B cell (primary cell): ENCODE measurements at regions not wholly inside any gene's neighbourhood (a gene's known extent, or its start where the extent isn't known, plus 50 kb on each side); places are given as distances from the start of the nearest gene placed in this dataset.

Experiments used
- ATAC-seq: fragments of 200-7000 bp; cut with Tn5 transposase; one replicate; pipeline ENCODE4 v1.10.0; 2021; ENCODE audit warnings: low read depth, mild to moderate bottlenecking, moderate number of reproducible peaks, moderate library complexity
- CTCF ChIA-PET: fragments of 350-600 bp; sonication (Branson Sonifier 250); formaldehyde crosslinking; loops from one replicate; lab custom pipeline; 2021; ENCODE audit warnings: antibody characterized with exemption, inconsistent platforms; lab: Charles Lee
- POLR2A ChIA-PET: fragments of 350-600 bp; sonication (Branson Sonifier 250); formaldehyde crosslinking; loops from one replicate; lab custom pipeline; 2021; ENCODE audit warnings: antibody characterized with exemption; lab: Charles Lee
- DNase-seq: peaks from one replicate; pipeline ENCODE4 v3.0.0; 2013
- H2AFZ ChIP-seq: 2 replicates; pipeline ENCODE4 v1.6.1; 2012; ENCODE audit warnings: mild to moderate bottlenecking, low read depth, low read length; ENCODE audit not compliant: insufficient read depth, poor library complexity, severe bottlenecking
- H3K27ac ChIP-seq, 2 donors: 1 replicate in 1 of 2; 2 replicates in 1 of 2; pipeline ENCODE4 v1.5.1; 2012 to 2013; ENCODE audit warnings: low read length in 2 of 2, mild to moderate bottlenecking in 2 of 2, moderate library complexity in 1 of 2
- H3K27me3 ChIP-seq, 4 experiments: fragments of 200-600 bp in 1 of 4; sonication (generic) in 1 of 4; replicated peaks in 1 of 4; 1 replicate in 2 of 4; 2 replicates in 2 of 4; pipeline versions ENCODE4 v1.6.1 to v1.7.0; 2013 to 2016; ENCODE audit warnings: low read length in 3 of 4, mild to moderate bottlenecking in 2 of 4, mixed read lengths in 1 of 4, moderate library complexity in 1 of 4; ENCODE audit not compliant: insufficient read depth in 4 of 4, control insufficient read depth in 3 of 4; ENCODE audit errors: control extremely low read depth in 1 of 4
- H3K36me3 ChIP-seq, 2 experiments: replicated peaks in 1 of 2; 1 replicate in 1 of 2; 2 replicates in 1 of 2; pipeline versions ENCODE4 v1.6.1 to v1.7.1; 2013; ENCODE audit warnings: low read length in 1 of 2; ENCODE audit not compliant: insufficient read depth in 2 of 2, control insufficient read depth in 1 of 2; ENCODE audit errors: control extremely low read depth in 1 of 2, extremely low read depth in 1 of 2
- H3K4me1 ChIP-seq, 2 donors: fragments of 200-600 bp in 1 of 2; sonication (generic) in 1 of 2; 1 replicate in 1 of 2; 2 replicates in 1 of 2; pipeline versions ENCODE4 v1.5.1 to v1.6.1; 2013 to 2017; ENCODE audit warnings: low read length in 2 of 2; ENCODE audit not compliant: control insufficient read depth in 2 of 2, insufficient read depth in 2 of 2
- H3K4me2 ChIP-seq: replicated peaks from 2 replicates; pipeline ENCODE3; 2012; ENCODE audit warnings: mild to moderate bottlenecking, low read depth, low read length; ENCODE audit not compliant: poor library complexity, severe bottlenecking
- H3K4me3 ChIP-seq, 5 experiments: fragments of 200-600 bp in 1 of 5; sonication (generic) in 1 of 5; 1 replicate in 3 of 5; 2 replicates in 2 of 5; pipeline versions ENCODE4 v1.5.1 to v1.7.0; 2011 to 2016; ENCODE audit warnings: low read length in 4 of 5, mild to moderate bottlenecking in 4 of 5, low read depth in 2 of 5, control low read depth in 1 of 5, moderate library complexity in 1 of 5; ENCODE audit not compliant: insufficient read depth in 1 of 5; ENCODE audit errors: control extremely low read depth in 1 of 5, extremely low read depth in 1 of 5
- H3K79me2 ChIP-seq: fragments of 200-600 bp; sonication (generic); one replicate; pipeline ENCODE4 v1.6.0; 2016; ENCODE audit warnings: low read length; ENCODE audit not compliant: control insufficient read depth, insufficient read depth
- H3K9ac ChIP-seq: fragments of 200-600 bp; sonication (generic); 2 replicates; pipeline ENCODE4 v1.6.1; 2017; ENCODE audit warnings: mild to moderate bottlenecking, low read length, moderate library complexity
- H3K9me3 ChIP-seq, 3 donors: one replicate each; pipeline versions ENCODE4 v1.6.1 to v1.7.1; 2013; ENCODE audit warnings: low read length in 2 of 3; ENCODE audit not compliant: control insufficient read depth in 2 of 3, insufficient read depth in 1 of 3; ENCODE audit errors: control extremely low read depth in 1 of 3
- H4K20me1 ChIP-seq: 2 replicates; pipeline ENCODE4 v1.6.0; 2012; ENCODE audit warnings: mild to moderate bottlenecking, low read length; ENCODE audit not compliant: insufficient read depth, control insufficient read depth, poor library complexity, severe bottlenecking
- H3K27ac Mint-ChIP-seq: one replicate; pipeline ENCODE4 v1.8.0; 2021; ENCODE audit warnings: mixed read lengths
- H3K27me3 Mint-ChIP-seq: one replicate; pipeline ENCODE4 v1.8.0; 2021; ENCODE audit warnings: mixed read lengths
- H3K4me1 Mint-ChIP-seq: one replicate; pipeline ENCODE4 v1.8.0; 2021; ENCODE audit warnings: mixed read lengths
- H3K4me3 Mint-ChIP-seq: one replicate; pipeline ENCODE4 v1.8.0; 2021; ENCODE audit warnings: mixed read lengths
- H3K9me3 Mint-ChIP-seq: one replicate; pipeline ENCODE4 v1.8.0; 2022; ENCODE audit warnings: mixed read lengths; ENCODE audit not compliant: insufficient read depth
- CTCF ChIP-seq: fragments of 200-600 bp; IDR thresholded peaks from one replicate; pipeline ENCODE4 v1.8.0; 2022; ENCODE audit warnings: antibody characterized with exemption, mild to moderate bottlenecking
- EZH2 ChIP-seq: IDR thresholded peaks from 2 replicates; pipeline ENCODE4 v1.6.1; 2012; ENCODE audit warnings: borderline replicate concordance, low read depth, mild to moderate bottlenecking, moderate library complexity, low read length; ENCODE audit not compliant: insufficient read depth, poor library complexity, severe bottlenecking
- WGBS: methylation state at CpG from one replicate; pipeline ENCODE4 v1.1.5; 2013; ENCODE audit warnings: missing lambda C conversion rate; ENCODE audit not compliant: insufficient coverage; 5-methylcytosine and 5-hydroxymethylcytosine counted together
- intact Hi-C: fragments of 100-400 bp; cut with micrococcal nuclease; formaldehyde crosslinking; loops from one replicate; pipeline ENCODE4 v1.10.0; 2022

- CTCF ChIA-PET: no interaction called here
Measured at GRCh38 chr21:19900149-19900548, 1098.1 kb upstream of the NCAM2 start.

GRCh38 chr21:19908390-19908789 is 1089.8 kb upstream of the NCAM2 start:
- H3K4me2 ChIP-seq: no peak overlapping the region
- intact Hi-C loops: no loop called here
- no peaks in the 10 kb centered on the region for H3K79me2 ChIP-seq
- no peak overlapping the region for H3K4me3 ChIP-seq
- Mint-ChIP-seq H3K4me1 (no peaks in the 10 kb centered on the region), H3K27ac (no peak overlapping the region), H3K27me3 (no peaks in the 10 kb centered on the region), H3K4me3 (no peak overlapping the region), H3K9me3 (no peaks in the 10 kb centered on the region)
- no peak overlapping the region for H2AFZ ChIP-seq
- H3K27ac ChIP-seq: no peak overlapping the region
- no CpG with 5 or more reads among the region's 1 CpG for WGBS
- H3K9ac ChIP-seq: no peak overlapping the region
- POLR2A ChIA-PET: no interaction called here
- no peaks in the 10 kb centered on the region for H3K36me3 ChIP-seq
- CTCF ChIA-PET: no interaction called here
- H3K9me3 ChIP-seq: peaks cover 0 to under 1% (median 0%) of the 10 kb centered on the region in 3 donors
- TF ChIP-seq EZH2 (no peak), CTCF (no peak)
- ATAC-seq (no peak), DNase-seq (no peak)
- no peaks in the 10 kb centered on the region for H3K27me3 ChIP-seq
- no peaks in the 10 kb centered on the region for H4K20me1 ChIP-seq
- no peaks in the 10 kb centered on the region for H3K4me1 ChIP-seq

More at GRCh38 chr21:19900149-19900548, 1098.1 kb upstream of the NCAM2 start:
- TF ChIP-seq EZH2 (no peak), CTCF (no peak)
- ATAC-seq: no peak
- Mint-ChIP-seq H3K9me3 (peaks cover 5% of the 10 kb centered on the region), H3K4me1 (no peaks in the 10 kb centered on the region), H3K27ac (no peak overlapping the region), H3K27me3 (no peaks in the 10 kb centered on the region), H3K4me3 (no peak overlapping the region)
- intact Hi-C loops: no loop called here
- no peaks in the 10 kb centered on the region for H4K20me1 ChIP-seq
- H3K9ac ChIP-seq: no peak overlapping the region
- no peaks in the 10 kb centered on the region for H3K79me2 ChIP-seq
- peaks cover 0 to 12% (median 3%) of the 10 kb centered on the region in 3 donors for H3K9me3 ChIP-seq
- no peak for DNase-seq
- H3K27ac ChIP-seq: no peak overlapping the region
- no peak overlapping the region for H3K4me2 ChIP-seq
- no peaks in the 10 kb centered on the region for H3K36me3 ChIP-seq
- WGBS: 95% methylated on average over 10 of the region's 10 CpGs
- no peak overlapping the region for H3K4me3 ChIP-seq
- no peaks in the 10 kb centered on the region for H3K27me3 ChIP-seq
- POLR2A ChIA-PET: no interaction called here
- no peak overlapping the region for H2AFZ ChIP-seq
- no peaks in the 10 kb centered on the region for H3K4me1 ChIP-seq
